ENCODE measurements at regions not wholly inside any gene's neighbourhood (a gene's known extent, or its start where the extent isn't known, plus 50 kb on each side); places are given as distances from the start of the nearest gene placed in this dataset.

DNA sequence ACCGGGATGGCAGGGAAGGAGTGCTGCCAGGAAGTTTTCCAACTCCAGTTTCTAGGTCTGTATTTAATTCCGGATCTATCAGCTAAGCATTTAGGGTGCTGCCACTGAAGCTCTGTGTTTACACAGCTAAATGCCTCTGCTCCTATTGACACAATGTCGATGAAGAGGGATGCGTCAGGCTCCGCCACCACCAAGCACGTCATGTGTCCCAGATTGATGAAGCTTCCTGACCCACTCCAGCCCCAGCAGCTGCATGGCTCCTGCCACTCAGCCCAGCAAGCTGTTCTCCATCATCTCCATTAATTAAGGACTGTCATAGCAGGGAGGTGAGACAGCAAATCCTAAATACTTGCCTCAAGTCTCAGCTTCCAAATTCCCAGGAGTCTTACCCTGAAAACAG is 435.2 kb upstream of the ZNF507 start:
- DNase-seq = no peak
- Histone ChIP-seq H3K27ac (no peak overlapping the region), H3K4me3 (no peak overlapping the region), H3K27me3 (no peaks in the 10 kb centered on the region), H3K9me3 (no peaks in the 10 kb centered on the region), H3K36me3 (no peaks in the 10 kb centered on the region), H3K4me1 (peaks cover 0 to 9% (median 0%) of the 10 kb centered on the region in 3 donors)
- WGBS, 2 donors = 52 to 53% methylated on average over 6 of the region's 6 CpGs
- TF ChIP-seq, protein P1, sequence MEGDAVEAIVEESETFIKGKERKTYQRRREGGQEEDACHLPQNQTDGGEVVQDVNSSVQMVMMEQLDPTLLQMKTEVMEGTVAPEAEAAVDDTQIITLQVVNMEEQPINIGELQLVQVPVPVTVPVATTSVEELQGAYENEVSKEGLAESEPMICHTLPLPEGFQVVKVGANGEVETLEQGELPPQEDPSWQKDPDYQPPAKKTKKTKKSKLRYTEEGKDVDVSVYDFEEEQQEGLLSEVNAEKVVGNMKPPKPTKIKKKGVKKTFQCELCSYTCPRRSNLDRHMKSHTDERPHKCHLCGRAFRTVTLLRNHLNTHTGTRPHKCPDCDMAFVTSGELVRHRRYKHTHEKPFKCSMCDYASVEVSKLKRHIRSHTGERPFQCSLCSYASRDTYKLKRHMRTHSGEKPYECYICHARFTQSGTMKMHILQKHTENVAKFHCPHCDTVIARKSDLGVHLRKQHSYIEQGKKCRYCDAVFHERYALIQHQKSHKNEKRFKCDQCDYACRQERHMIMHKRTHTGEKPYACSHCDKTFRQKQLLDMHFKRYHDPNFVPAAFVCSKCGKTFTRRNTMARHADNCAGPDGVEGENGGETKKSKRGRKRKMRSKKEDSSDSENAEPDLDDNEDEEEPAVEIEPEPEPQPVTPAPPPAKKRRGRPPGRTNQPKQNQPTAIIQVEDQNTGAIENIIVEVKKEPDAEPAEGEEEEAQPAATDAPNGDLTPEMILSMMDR (IDR thresholded peaks at IDR 0.05) = no peak
- TF ChIP-seq POLR2A (IDR thresholded peaks at IDR 0.05) = no peak
- intact Hi-C loops (cut with DNase I) = no loop called here

DNA sequence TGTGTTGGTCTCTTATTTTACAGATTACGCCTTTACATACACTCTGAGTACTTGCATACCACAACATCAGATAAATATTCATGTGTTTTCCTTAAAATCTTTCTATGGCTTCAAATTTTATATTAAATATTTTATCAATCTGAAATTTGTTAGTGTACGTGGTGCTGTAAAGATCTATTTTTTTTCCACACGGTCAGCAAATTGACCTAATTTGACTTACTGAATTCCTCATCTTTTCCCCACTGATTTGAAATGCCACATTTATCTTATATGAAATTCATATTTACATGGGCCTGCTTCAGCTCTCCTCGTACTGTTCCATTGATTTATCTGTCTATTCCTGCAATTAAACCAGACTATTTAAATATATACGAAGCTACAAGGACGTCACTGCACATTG is 433.8 kb upstream of the ZNF507 start:
- Histone ChIP-seq H3K9me3 (no peaks in the 10 kb centered on the region), H3K4me1 (peaks cover 0 to 9% (median 0%) of the 10 kb centered on the region in 3 donors), H3K36me3 (no peaks in the 10 kb centered on the region), H3K4me3 (no peak overlapping the region), H3K27me3 (no peaks in the 10 kb centered on the region), H3K27ac (no peak overlapping the region)
- TF ChIP-seq POLR2A (IDR thresholded peaks at IDR 0.05) = no peak
- TF ChIP-seq, protein P1 (IDR thresholded peaks at IDR 0.05) = no peak
- DNase-seq = no peak
- WGBS, 2 donors = 72 to 73% methylated on average over 6 of the region's 6 CpGs
- intact Hi-C loops (cut with DNase I) = no loop called here

DNA sequence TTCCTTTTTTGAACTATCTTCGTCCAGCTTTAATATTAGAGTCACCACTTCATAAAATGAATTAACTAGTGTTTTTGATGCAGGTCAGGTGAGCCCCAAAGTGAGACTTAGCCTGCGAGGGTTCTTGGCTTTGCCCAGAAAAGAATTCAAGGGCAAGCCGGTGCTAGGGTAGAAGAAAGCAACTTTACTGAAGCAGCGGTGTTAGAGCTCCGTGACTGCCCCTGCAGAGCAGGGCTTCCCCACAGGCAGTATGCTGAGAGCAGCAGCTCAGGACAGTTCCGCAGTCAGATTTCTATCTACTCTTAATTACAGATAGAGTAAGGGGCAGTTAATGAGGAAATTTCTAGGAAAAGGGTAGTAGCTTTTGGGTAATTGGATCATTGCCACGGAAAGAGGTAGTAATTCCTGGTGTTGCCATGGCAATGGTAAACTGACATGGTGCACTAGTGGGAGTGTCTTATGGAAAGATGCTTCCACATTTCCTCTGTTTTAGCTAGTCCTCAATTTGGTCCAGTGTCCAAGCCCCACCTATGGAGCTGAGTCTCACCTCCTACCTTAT is 432.2 kb upstream of the ZNF507 start:
- H3K4me1 ChIP-seq = no peaks in the 10 kb centered on the region
- H3K36me3 ChIP-seq = no peaks in the 10 kb centered on the region
- TF ChIP-seq POLR2A (IDR thresholded peaks at IDR 0.05) = no peak
- TF ChIP-seq, protein P1 (IDR thresholded peaks at IDR 0.05) = no peak
- H3K27ac ChIP-seq = no peak overlapping the region
- DNase-seq = no peak
- intact Hi-C loops (cut with DNase I) = no loop called here
- WGBS, 2 donors = 51 to 76% methylated on average over 7 of the region's 7 CpGs
- no peaks in the 10 kb centered on the region for H3K27me3 ChIP-seq
- no peaks in the 10 kb centered on the region for H3K9me3 ChIP-seq
- no peak overlapping the region for H3K4me3 ChIP-seq

DNA sequence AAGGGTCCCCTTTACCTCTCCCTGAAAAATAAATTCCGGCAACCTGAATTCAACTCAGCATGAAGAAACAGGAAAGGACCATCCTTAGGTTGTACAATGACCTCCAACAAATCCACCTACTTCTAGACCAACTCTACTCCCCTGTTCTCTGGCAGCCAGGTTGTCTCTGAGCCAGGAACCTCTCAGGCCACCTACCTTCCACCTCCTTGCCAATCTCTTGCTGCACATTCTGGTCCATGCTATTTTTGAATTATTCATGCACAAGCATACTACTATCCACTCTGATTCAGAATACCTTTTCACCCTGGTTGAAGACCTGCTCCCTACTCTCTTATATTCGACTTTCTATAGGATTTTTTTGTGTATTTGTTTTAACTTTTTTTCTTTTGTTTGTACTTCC is 415.0 kb upstream of the ZNF507 start:
- WGBS, 2 donors = 61 to 70% methylated on average over 2 of the region's 2 CpGs
- TF ChIP-seq POLR2A (IDR thresholded peaks at IDR 0.05) = no peak
- TF ChIP-seq, protein P1 (IDR thresholded peaks at IDR 0.05) = no peak
- H3K36me3 ChIP-seq = no peaks in the 10 kb centered on the region
- no peak for DNase-seq
- no peaks in the 10 kb centered on the region for H3K4me1 ChIP-seq
- H3K27me3 ChIP-seq = no peaks in the 10 kb centered on the region
- H3K9me3 ChIP-seq = no peaks in the 10 kb centered on the region
- intact Hi-C loops (cut with DNase I) = no loop called here
- H3K4me3 ChIP-seq = no peak overlapping the region
- H3K27ac ChIP-seq = no peak overlapping the region

DNA sequence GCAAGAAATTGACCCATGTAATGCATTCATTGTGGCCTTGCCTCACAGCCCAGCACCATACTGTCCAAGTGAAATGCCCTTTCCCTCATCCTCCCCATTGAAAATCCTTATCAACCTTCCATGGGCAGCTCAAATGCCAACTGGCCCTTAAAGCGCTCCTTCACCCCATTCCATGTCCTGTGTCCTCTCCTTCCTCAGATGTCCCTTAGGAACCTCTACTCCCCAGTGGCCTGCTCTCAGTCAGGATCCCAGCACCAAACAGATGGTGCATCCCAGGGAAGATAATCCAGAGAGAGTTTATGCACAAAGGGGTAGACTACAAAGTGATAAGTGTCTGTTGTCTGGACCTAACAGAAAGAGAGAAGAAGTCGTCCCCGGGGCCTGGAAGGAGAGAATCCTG is 407.4 kb upstream of the ZNF507 start:
- Histone ChIP-seq H3K9me3 (no peaks in the 10 kb centered on the region), H3K27ac (no peak overlapping the region), H3K4me3 (no peak overlapping the region), H3K4me1 (no peaks in the 10 kb centered on the region), H3K36me3 (no peaks in the 10 kb centered on the region), H3K27me3 (no peaks in the 10 kb centered on the region)
- no peak for DNase-seq
- intact Hi-C loops (cut with DNase I) = no loop called here
- 67 to 87% methylated on average over 3 of the region's 3 CpGs for WGBS, 2 donors
- TF ChIP-seq POLR2A (IDR thresholded peaks at IDR 0.05) = no peak
- TF ChIP-seq, protein P1 (IDR thresholded peaks at IDR 0.05) = no peak
